LNCaP clone FGC (cell line): ENCODE measurements at regions not wholly inside any gene's neighbourhood (a gene's known extent, or its start where the extent isn't known, plus 50 kb on each side); places are given as distances from the start of the nearest gene placed in this dataset.

Experiments used
- DNase-seq: peaks from one replicate; pipeline ENCODE4 v3.0.0-alpha.2; 2011; ENCODE audit warnings: low read depth
- H3K4me3 ChIP-seq: 2 replicates; pipeline ENCODE4 v1.5.1; 2011; ENCODE audit warnings: mild to moderate bottlenecking, low read depth, low read length, control low read depth
- TF ChIP-seq, protein P1 (sequence below): IDR thresholded peaks from 2 replicates; pipeline ENCODE4 v1.5.1; 2012; ENCODE audit warnings: mild to moderate bottlenecking; ENCODE audit not compliant: control insufficient read depth, insufficient read depth; ENCODE audit errors: extremely low read depth

DNA sequence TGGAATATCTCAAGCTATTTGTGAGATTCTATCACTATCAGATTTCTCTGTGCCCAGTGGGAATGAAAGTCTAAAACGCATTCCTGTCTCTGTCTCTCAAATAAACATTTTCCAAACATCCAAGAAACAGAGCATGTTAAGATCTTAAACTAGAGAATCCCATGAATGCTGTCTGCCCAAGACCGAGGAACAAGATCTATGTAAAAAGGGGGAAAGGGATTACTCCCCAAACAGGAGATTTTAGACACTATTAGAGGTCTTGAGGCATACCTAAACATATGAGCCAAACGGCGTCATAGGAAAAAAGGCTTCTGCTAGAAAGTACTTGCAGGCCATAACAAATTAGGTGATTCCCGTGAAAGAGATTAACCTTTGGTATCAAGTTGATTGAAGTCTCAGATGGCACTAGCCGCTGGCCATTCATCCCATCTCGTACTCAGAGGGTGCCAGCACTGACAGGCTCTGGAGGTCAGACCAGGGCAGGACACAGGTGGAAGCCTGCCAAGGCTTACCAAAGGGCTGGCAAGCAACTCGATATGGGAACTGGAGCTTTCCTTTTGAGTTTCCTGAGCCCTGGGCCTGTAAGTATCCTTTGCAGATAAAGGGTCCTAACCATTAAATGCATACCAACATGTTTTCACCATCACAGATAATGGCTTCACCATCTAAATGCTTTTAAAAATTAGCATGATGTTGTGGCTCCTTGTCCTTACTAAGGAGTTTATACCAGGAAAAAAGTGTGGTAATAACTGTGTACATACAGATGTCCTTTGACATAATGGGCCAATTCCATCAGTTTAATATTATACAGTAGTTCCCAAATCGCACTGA, 225.2 kb downstream of the FOXO1 start:
- TF ChIP-seq, protein P1, sequence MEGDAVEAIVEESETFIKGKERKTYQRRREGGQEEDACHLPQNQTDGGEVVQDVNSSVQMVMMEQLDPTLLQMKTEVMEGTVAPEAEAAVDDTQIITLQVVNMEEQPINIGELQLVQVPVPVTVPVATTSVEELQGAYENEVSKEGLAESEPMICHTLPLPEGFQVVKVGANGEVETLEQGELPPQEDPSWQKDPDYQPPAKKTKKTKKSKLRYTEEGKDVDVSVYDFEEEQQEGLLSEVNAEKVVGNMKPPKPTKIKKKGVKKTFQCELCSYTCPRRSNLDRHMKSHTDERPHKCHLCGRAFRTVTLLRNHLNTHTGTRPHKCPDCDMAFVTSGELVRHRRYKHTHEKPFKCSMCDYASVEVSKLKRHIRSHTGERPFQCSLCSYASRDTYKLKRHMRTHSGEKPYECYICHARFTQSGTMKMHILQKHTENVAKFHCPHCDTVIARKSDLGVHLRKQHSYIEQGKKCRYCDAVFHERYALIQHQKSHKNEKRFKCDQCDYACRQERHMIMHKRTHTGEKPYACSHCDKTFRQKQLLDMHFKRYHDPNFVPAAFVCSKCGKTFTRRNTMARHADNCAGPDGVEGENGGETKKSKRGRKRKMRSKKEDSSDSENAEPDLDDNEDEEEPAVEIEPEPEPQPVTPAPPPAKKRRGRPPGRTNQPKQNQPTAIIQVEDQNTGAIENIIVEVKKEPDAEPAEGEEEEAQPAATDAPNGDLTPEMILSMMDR = no peak
- DNase-seq = peak; percentile 75
- H3K4me3 ChIP-seq = no peak overlapping the region

DNA sequence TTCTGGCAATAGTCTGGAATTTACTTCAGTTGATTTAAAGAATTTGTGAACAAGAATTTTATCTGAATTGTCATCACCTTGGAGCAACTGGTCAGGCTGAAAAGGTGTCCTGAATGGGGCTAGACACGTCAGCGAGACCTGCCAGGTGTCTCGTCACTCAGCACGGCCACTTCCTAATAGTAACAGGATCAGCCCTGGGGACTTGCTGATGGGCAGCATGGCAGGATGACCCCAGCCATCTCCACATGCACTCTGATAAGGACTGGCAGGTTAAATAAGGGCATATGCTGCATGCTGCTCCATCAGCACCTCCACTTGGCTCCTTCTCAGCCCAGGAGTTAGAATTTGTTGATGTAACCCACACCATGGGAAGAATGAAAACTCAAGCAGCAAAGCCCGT, 224.2 kb downstream of the FOXO1 start:
- H3K4me3 ChIP-seq = no peak overlapping the region
- no peak for DNase-seq
- TF ChIP-seq, protein P1 = no peak

DNA sequence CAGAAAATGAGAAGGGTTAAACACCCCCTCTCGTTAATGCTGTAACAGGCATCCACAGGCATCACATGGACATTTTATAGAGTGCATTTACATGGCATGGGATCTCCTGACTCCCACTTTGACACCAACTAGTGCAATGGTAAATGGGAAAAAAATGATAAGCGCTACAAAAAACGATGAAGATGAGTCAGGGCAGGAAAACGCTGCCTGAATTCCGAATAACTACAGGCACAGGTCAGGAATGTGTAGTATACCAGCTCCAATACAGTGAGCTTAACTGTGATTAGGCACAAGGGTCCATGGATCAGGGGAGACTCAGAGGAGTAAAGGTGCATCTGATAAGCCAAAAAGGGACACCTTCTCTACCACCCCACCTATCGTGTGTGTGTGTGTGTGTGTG, 223.6 kb downstream of the FOXO1 start:
- TF ChIP-seq, protein P1 = no peak
- DNase-seq = no peak
- H3K4me3 ChIP-seq = no peak overlapping the region

DNA sequence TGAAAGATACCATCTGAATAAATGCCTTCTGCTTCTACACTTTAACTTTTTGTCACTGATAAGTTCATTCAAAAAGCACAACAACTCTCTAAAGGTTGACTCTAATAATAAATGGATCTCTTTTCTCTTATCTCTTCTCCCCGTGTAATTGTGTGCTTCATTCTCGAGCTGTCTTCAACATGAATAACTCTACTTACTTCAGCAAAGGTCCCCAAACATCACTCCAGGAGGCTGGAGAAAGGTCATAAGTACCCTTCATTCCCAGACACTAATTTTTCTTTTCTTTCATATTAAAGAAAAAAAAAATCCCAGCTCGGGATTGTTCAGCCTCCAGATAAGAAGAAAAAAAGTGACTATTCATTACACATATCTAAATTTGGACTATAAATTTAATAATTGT, 222.2 kb downstream of the FOXO1 start:
- no peak for DNase-seq
- TF ChIP-seq, protein P1 = no peak
- H3K4me3 ChIP-seq = no peak overlapping the region

DNA sequence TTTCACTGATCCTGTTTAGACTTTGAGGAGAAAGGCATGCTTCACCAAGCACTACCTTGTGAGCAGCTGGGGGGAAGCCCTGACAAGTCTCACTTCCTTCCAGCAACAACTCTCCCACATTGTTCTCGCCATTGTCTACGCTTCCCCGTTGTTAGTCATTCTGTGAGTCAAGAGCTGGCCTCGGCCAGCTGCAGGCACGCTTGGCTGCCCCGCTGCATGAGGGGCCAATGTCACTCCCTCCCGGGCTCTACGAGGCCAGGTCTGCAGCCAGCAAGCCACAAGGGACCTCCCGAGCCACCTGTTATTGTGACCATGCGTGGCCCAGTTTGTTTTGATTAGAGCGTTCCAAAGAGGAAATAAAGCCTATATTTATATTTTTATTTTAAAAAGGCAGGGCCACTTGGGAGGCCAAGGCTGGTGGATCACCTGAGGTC, 220.9 kb downstream of the FOXO1 start:
- no peak for DNase-seq
- TF ChIP-seq, protein P1 = no peak
- H3K4me3 ChIP-seq = no peak overlapping the region

DNA sequence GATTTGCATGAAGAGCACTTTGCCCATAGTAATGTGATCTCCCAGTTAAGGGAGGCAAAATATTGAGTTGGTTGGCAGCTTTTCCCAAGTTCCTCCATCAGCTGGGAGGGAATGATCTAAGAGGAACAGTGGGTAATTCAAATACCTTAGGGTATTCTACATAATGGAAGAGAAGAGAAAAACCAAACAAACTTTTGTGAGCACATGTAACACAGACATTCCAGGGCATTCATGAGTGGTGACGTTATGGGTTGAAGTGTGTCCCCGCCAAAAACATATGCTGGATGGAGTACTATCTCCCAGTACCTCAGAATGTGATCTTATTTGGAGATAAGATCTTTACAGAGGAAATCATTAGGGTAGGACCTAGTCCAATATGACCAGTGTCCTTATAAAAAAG, 220.1 kb downstream of the FOXO1 start:
- peak; percentile 61 for DNase-seq
- TF ChIP-seq, protein P1 = no peak
- no peak overlapping the region for H3K4me3 ChIP-seq

DNA sequence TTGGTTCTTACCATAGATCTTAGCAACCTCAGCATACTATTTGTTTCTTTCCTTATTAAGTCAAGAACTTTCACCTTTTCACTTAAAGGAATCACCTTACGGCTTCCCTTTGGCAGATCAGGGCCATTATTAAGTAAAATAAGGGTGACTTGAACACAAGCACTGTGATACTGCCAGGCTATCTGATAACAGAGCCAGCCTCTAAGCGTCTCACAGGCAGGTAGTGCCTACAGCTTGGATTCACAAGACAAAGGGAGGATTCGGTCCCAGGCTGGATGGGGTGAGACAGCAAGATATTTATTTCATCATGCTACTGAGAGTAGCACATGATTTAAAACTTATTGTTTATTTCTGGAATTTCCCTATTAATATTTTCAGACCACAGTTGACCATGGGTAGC, 218.6 kb downstream of the FOXO1 start:
- DNase-seq = no peak
- TF ChIP-seq, protein P1 = no peak
- no peak overlapping the region for H3K4me3 ChIP-seq
